ENCODE measurements at regions not wholly inside any gene's neighbourhood (a gene's known extent, or its start where the extent isn't known, plus 50 kb on each side); places are given as distances from the start of the nearest gene placed in this dataset.

DNA sequence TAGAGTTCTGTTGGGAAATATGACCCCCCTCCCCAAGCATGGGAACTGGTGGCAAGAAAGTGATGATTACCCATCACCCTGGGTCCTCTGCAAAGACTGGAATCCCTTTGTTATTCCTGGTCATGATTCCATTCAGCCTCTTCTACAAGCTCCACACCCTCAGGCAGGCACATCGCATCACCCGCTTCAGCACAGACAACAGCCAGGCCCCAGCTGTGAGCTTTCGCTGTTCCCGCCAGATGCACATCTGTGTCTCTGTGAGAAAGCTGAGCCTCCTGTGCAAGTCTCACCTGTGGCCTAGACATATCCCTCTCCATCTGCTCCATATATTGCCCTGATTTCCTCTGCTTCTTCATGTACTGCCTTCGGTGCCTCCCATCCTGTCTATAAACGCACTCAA lies 368.0 kb upstream of the RAB6C start:
- DNase-seq (ENCODE audit: low spot score in 2 of 2) = no peak
- Mint-ChIP-seq H3K9me3 (peaks cover 10% of the 10 kb centered on the region in 2 donors), H3K36me3 (peaks cover 4 to 5% of the 10 kb centered on the region in 2 donors), H3K27ac (no peak overlapping the region)
- no peak for ATAC-seq

- H3K36me3 Mint-ChIP-seq = no peaks in the 10 kb centered on the region
- H3K9me3 Mint-ChIP-seq = peaks cover 0 to 5% of the 10 kb centered on the region in 2 donors
- no peak for ATAC-seq
Measured at GRCh38 chr2:129619471-129619870, 360.0 kb upstream of the RAB6C start.

DNA sequence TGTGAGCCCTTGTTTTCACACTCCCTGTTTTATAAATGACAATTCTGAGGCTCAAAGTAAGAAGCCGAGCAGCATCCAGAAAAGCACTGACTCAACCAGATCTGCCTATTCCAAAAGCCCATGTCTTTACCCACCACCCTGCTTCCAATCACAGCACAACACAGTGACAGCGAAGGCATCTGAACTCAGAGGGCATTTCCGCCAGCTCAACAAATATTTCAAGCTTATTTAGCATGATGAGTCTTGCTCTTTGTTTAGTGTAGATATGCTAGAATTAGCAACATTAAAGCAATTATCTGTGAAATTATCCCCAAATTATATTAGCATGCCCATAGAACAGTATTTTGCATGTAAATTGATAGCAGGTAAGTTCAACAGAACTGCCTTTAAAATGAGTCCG lies 359.1 kb upstream of the RAB6C start:
- ATAC-seq (no peak), DNase-seq (ENCODE audit: low spot score in 2 of 2) (no peak)
- Mint-ChIP-seq H3K27ac (no peak overlapping the region), H3K36me3 (no peaks in the 10 kb centered on the region), H3K9me3 (peaks cover 2 to 6% of the 10 kb centered on the region in 2 donors)

More at GRCh38 chr2:129619471-129619870, 360.0 kb upstream of the RAB6C start:
- H3K27ac Mint-ChIP-seq = no peak overlapping the region
- DNase-seq (ENCODE audit: low spot score in 2 of 2) = no peak

GRCh38 chr2:129623783-129624182 lies 355.7 kb upstream of the RAB6C start:
- no peaks in the 10 kb centered on the region for H3K36me3 Mint-ChIP-seq
- ATAC-seq (no peak), DNase-seq (ENCODE audit: low spot score in 2 of 2) (no peak)
- H3K27ac Mint-ChIP-seq = no peak overlapping the region
- peaks cover 14 to 23% of the 10 kb centered on the region in 2 donors for H3K9me3 Mint-ChIP-seq

GRCh38 chr2:129627437-129627836 lies 352.0 kb upstream of the RAB6C start:
- ATAC-seq = no peak
- Mint-ChIP-seq H3K27ac (no peak overlapping the region), H3K9me3 (peaks cover 20 to 31% of the 10 kb centered on the region in 2 donors), H3K36me3 (no peaks in the 10 kb centered on the region)
- no peak for DNase-seq (ENCODE audit: low spot score in 2 of 2)

GRCh38 chr2:129636692-129637091 lies 342.8 kb upstream of the RAB6C start:
- no peak for ATAC-seq
- H3K27ac Mint-ChIP-seq = no peak overlapping the region

DNA sequence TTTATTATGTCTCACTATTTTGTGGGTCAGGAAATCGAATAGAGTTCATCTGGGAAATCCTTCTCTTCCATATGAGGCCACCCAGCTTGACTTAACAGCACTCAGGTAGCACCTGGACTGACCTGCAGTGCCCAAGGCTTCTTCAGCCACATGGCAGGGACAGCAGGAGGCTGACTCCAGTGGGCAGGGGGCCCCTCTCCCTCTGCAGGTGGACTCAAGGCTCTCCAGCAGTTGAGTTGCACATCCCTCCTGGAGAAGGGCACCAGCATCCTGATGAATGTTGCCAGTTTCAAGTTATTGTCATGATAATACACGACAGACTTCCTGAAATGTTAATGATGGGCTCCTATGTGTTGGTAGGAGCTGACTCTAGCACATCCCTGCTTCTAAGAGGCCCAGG lies 338.1 kb upstream of the RAB6C start:
- ATAC-seq (no peak), DNase-seq (ENCODE audit: low spot score in 2 of 2) (no peak)
- Mint-ChIP-seq H3K36me3 (no peaks in the 10 kb centered on the region), H3K9me3 (no peaks in the 10 kb centered on the region), H3K27ac (no peak overlapping the region)

More at GRCh38 chr2:129636692-129637091, 342.8 kb upstream of the RAB6C start:
- no peaks in the 10 kb centered on the region for H3K36me3 Mint-ChIP-seq
- H3K9me3 Mint-ChIP-seq = peaks cover 0 to 3% of the 10 kb centered on the region in 2 donors
- DNase-seq (ENCODE audit: low spot score in 2 of 2) = no peak

- no peak for ATAC-seq
- DNase-seq (ENCODE audit: low spot score in 2 of 2) = no peak
- H3K9me3 Mint-ChIP-seq = no peaks in the 10 kb centered on the region
- no peak overlapping the region for H3K27ac Mint-ChIP-seq
- H3K36me3 Mint-ChIP-seq = no peaks in the 10 kb centered on the region
Measured at GRCh38 chr2:129642526-129643043, 336.9 kb upstream of the RAB6C start.

DNA sequence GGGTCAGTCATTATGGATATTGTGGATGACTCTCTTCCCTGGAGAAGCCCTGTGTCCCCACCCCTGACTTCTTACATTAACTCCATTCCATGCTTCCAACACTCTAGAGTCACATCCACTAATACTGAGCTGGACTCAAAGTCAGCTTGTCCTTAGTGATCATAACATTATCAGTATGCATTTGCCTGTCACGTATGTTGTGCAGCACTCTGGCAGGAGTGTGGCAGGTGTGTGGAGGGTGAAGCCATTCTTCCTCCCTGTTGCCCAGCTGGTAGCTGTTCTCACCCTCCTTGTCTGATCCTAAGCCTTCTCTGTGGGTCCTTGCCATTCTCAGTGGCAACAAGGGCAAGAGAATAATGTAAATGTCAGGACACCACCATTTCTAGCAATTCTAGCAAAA lies 334.1 kb upstream of the RAB6C start:
- no peak overlapping the region for H3K27ac Mint-ChIP-seq
- DNase-seq (ENCODE audit: low spot score in 2 of 2) (no peak), ATAC-seq (no peak)
- H3K9me3 Mint-ChIP-seq = no peaks in the 10 kb centered on the region
- no peaks in the 10 kb centered on the region for H3K36me3 Mint-ChIP-seq

DNA sequence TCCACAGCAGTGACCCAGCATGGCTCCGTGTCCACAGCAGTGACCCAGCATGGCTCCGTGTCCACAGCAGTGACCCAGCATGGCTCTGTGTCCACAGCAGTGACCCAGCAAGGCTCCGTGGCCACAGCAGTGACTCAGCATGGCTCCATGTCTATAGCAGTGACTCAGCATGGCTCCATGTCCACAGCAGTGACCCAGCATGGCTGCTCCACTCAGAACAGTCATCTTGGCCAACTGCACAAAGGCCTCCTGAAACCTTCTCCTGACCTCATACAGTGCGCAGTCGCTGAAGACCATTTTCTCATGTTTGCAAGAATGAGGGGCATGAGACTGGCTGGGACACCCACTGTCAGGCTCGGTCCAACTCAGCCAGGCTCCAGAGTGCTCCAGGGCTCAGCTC lies 333.4 kb upstream of the RAB6C start:
- no peak for ATAC-seq
- no peak overlapping the region for H3K27ac Mint-ChIP-seq
- no peaks in the 10 kb centered on the region for H3K9me3 Mint-ChIP-seq
- no peak for DNase-seq (ENCODE audit: low spot score in 2 of 2)
- H3K36me3 Mint-ChIP-seq = no peaks in the 10 kb centered on the region

GRCh38 chr2:129653246-129653645 lies 326.2 kb upstream of the RAB6C start:
- no peak overlapping the region for H3K27ac Mint-ChIP-seq

DNA sequence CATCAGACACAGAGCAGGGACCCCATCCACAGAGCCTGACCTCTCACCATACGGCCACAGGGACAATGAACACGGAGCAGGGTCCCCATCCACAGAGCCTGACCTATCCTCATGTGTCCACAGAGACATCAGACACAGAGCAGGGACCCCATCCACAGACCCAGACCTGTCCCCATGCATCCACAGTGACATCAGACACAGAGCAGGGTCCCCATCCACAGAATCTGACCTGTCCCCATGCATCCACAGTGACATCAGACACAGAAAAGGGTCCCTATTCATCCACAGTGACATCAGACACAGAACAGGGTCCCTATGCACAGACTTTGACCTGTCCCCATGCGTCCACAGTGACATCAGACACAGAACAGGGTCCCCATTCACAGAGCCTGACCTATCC lies 325.1 kb upstream of the RAB6C start:
- peaks cover 0 to 11% of the 10 kb centered on the region in 2 donors for H3K9me3 Mint-ChIP-seq
- ATAC-seq (no peak), DNase-seq (ENCODE audit: low spot score in 2 of 2) (no peak)
- peaks cover 0 to 4% of the 10 kb centered on the region in 2 donors for H3K36me3 Mint-ChIP-seq
- no peak overlapping the region for H3K27ac Mint-ChIP-seq

More at GRCh38 chr2:129653246-129653645, 326.2 kb upstream of the RAB6C start:
- ATAC-seq (no peak), DNase-seq (ENCODE audit: low spot score in 2 of 2) (no peak)
- H3K9me3 Mint-ChIP-seq = peaks cover 0 to under 1% of the 10 kb centered on the region in 2 donors
- H3K36me3 Mint-ChIP-seq = no peaks in the 10 kb centered on the region

GRCh38 chr2:129656081-129656598 lies 323.3 kb upstream of the RAB6C start:
- H3K36me3 Mint-ChIP-seq = peaks cover 5% of the 10 kb centered on the region in 2 donors
- peaks cover 0 to 15% of the 10 kb centered on the region in 2 donors for H3K9me3 Mint-ChIP-seq
- no peak overlapping the region for H3K27ac Mint-ChIP-seq
- no peak for ATAC-seq
- no peak for DNase-seq (ENCODE audit: low spot score in 2 of 2)

- ATAC-seq = no peak
- Mint-ChIP-seq H3K27ac (no peak overlapping the region), H3K9me3 (peaks cover 0 to 15% of the 10 kb centered on the region in 2 donors), H3K36me3 (peaks cover 5% of the 10 kb centered on the region in 2 donors)
- DNase-seq (ENCODE audit: low spot score in 2 of 2) = no peak
Measured at GRCh38 chr2:129658430-129658829, 321.0 kb upstream of the RAB6C start.

DNA sequence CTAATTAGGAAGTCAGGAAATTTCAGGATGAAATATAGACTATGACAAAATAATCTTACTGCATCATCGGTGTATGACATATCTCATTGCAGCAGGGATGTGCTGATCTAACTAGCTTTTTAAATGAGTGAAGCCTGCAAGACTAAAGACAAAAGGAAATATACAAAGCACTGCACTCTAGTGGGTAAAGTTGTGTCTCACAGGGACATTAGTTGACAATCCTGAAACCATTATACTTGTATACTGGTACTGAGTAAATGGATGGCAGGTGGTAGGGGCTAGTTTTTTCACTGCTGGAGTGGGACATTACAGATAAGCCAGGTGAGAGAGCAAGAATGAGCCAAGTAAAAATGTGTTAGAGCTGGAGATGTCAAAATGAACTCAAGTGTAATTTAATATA lies 317.5 kb upstream of the RAB6C start:
- peaks cover 5% of the 10 kb centered on the region in 2 donors for H3K36me3 Mint-ChIP-seq
- ATAC-seq = no peak
- DNase-seq (ENCODE audit: low spot score in 2 of 2) = no peak
- peaks cover 3 to 19% of the 10 kb centered on the region in 2 donors for H3K9me3 Mint-ChIP-seq
- no peak overlapping the region for H3K27ac Mint-ChIP-seq

- Mint-ChIP-seq H3K36me3 (no peaks in the 10 kb centered on the region), H3K27ac (no peak overlapping the region), H3K9me3 (peaks cover 3 to 4% of the 10 kb centered on the region in 2 donors)
- ATAC-seq (no peak), DNase-seq (ENCODE audit: low spot score in 2 of 2) (no peak)
Measured at GRCh38 chr2:129667577-129667976, 311.9 kb upstream of the RAB6C start.

DNA sequence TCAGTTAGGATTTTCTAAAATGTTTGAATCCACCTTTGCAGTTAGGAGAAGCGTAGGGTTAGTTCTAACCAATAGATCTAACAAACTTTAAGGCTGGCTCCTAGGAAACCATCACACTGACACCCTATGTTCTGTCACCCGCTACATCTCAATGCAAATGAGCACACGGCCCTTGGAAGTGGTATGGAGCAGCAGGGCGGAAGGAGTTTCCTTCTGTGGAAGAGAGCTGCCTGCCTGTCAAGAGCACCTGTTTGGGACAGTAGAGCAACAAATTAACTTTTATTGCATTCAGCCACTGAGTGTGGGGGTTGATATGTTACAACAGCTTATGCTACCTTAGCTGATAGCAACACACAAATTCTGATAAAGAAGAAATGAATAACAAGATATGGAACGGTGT lies 306.9 kb upstream of the RAB6C start:
- H3K36me3 Mint-ChIP-seq = no peaks in the 10 kb centered on the region
- peaks cover 0 to 4% of the 10 kb centered on the region in 2 donors for H3K9me3 Mint-ChIP-seq
- ATAC-seq = no peak
- H3K27ac Mint-ChIP-seq = no peak overlapping the region
- no peak for DNase-seq (ENCODE audit: low spot score in 2 of 2)

- no peak for ATAC-seq
- H3K9me3 Mint-ChIP-seq = peaks cover 0 to 4% of the 10 kb centered on the region in 2 donors
- no peaks in the 10 kb centered on the region for H3K36me3 Mint-ChIP-seq
- no peak overlapping the region for H3K27ac Mint-ChIP-seq
- no peak for DNase-seq (ENCODE audit: low spot score in 2 of 2)
Measured at GRCh38 chr2:129673234-129673633, 306.2 kb upstream of the RAB6C start.

All from activated naive CD4-positive, alpha-beta T cell treated with anti-CD3 and anti-CD28 coated beads, Interleukin-2, amount 50 U/mL, for 72 hours (primary cell).